Gastrocnemius medialis (tissue), 4 donors: ENCODE measurements at regions not wholly inside any gene's neighbourhood (a gene's known extent, or its start where the extent isn't known, plus 50 kb on each side); places are given as distances from the start of the nearest gene placed in this dataset.

ENCODE experiments used
- POLR2A ChIP-seq, 2 donors: fragments of 450-650 bp; IDR thresholded peaks; one replicate each; pipeline ENCODE4 v1.6.1; 2017; ENCODE audit warnings: antibody characterized with exemption in 2 of 2, mild to moderate bottlenecking in 2 of 2, moderate library complexity in 2 of 2
- TF ChIP-seq, protein P1 (sequence below), 5 experiments: fragments of 450-650 bp in 3 of 5; fragments of 200-600 bp in 2 of 5; sonication (generic) in 2 of 5; IDR thresholded peaks in 4 of 5; conservative IDR thresholded peaks in 1 of 5; 1 replicate in 4 of 5; 2 replicates in 1 of 5; pipeline ENCODE4 v1.5.1; 2016 to 2019; ENCODE audit warnings: antibody characterized with exemption in 5 of 5, mild to moderate bottlenecking in 3 of 5, moderate library complexity in 3 of 5

GRCh38 chr6:113626475-113626874 lies 230.7 kb upstream of the MARCKS start:
- TF ChIP-seq, protein P1, sequence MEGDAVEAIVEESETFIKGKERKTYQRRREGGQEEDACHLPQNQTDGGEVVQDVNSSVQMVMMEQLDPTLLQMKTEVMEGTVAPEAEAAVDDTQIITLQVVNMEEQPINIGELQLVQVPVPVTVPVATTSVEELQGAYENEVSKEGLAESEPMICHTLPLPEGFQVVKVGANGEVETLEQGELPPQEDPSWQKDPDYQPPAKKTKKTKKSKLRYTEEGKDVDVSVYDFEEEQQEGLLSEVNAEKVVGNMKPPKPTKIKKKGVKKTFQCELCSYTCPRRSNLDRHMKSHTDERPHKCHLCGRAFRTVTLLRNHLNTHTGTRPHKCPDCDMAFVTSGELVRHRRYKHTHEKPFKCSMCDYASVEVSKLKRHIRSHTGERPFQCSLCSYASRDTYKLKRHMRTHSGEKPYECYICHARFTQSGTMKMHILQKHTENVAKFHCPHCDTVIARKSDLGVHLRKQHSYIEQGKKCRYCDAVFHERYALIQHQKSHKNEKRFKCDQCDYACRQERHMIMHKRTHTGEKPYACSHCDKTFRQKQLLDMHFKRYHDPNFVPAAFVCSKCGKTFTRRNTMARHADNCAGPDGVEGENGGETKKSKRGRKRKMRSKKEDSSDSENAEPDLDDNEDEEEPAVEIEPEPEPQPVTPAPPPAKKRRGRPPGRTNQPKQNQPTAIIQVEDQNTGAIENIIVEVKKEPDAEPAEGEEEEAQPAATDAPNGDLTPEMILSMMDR (IDR thresholded peaks at IDR 0.05 in 4 of 5, conservative IDR thresholded peaks at IDR 0.05 in 1 of 5): no peak
- TF ChIP-seq POLR2A (IDR thresholded peaks at IDR 0.05): no peak
